ENCODE measurements at regions not wholly inside any gene's neighbourhood (a gene's known extent, or its start where the extent isn't known, plus 50 kb on each side); places are given as distances from the start of the nearest gene placed in this dataset.

GRCh38 chr14:40280652-40281051 lies 848.4 kb upstream of the FBXO33 start:
- WGBS, 2 experiments (ENCODE audit: insufficient coverage in 1 of 2, insufficient read length in 1 of 2) = 82% methylated on average over 4 of the region's 4 CpGs; no CpG with 5 or more reads in 1 of the 2 experiments
- Histone ChIP-seq H3K9me3 (ENCODE audit: control insufficient read depth, low read length) (peaks cover 11% of the 10 kb centered on the region), H3K9ac (ENCODE audit: extremely low read depth, low read length, poor library complexity, severe bottlenecking) (no peak overlapping the region), H3K4me3 (ENCODE audit: low read length) (no peak overlapping the region), H3K4me1 (ENCODE audit: control insufficient read depth, insufficient read depth, low read length) (peaks cover 10% of the 10 kb centered on the region), H3K27me3 (ENCODE audit: control insufficient read depth, insufficient read depth, low read length, poor library complexity, severe bottlenecking) (no peaks in the 10 kb centered on the region), H3K27ac (ENCODE audit: low read depth, low read length) (no peak overlapping the region), H3K36me3 (ENCODE audit: control insufficient read depth, insufficient read depth, low read length) (no peaks in the 10 kb centered on the region)
- TF ChIP-seq CTCF (conservative IDR thresholded peaks at IDR 0.05) = peak; percentile 24
- no peaks in the 10 kb centered on the region for H3K27me3 Mint-ChIP-seq (ENCODE audit: insufficient read depth)
- H3K36me3 Mint-ChIP-seq (ENCODE audit: low read depth) = peaks cover 28% of the 10 kb centered on the region
- no peaks in the 10 kb centered on the region for H3K4me1 Mint-ChIP-seq
- no peak overlapping the region for H3K4me3 Mint-ChIP-seq
- peaks cover 48% of the 10 kb centered on the region for H3K9me3 Mint-ChIP-seq
- DNase-seq = no peak
- H3K27ac Mint-ChIP-seq = no peak overlapping the region

GRCh38 chr14:40273417-40273816 lies 841.2 kb upstream of the FBXO33 start:
- Histone ChIP-seq H3K9ac (ENCODE audit: extremely low read depth, low read length, poor library complexity, severe bottlenecking) (no peak overlapping the region), H3K27ac (ENCODE audit: low read depth, low read length) (no peak overlapping the region), H3K27me3 (ENCODE audit: control insufficient read depth, insufficient read depth, low read length, poor library complexity, severe bottlenecking) (no peaks in the 10 kb centered on the region), H3K4me1 (ENCODE audit: control insufficient read depth, insufficient read depth, low read length) (no peaks in the 10 kb centered on the region), H3K4me3 (ENCODE audit: low read length) (no peak overlapping the region), H3K36me3 (ENCODE audit: control insufficient read depth, insufficient read depth, low read length) (no peaks in the 10 kb centered on the region), H3K9me3 (ENCODE audit: control insufficient read depth, low read length) (peaks cover 11% of the 10 kb centered on the region)
- no peak overlapping the region for H3K4me3 Mint-ChIP-seq
- H3K27ac Mint-ChIP-seq = no peak overlapping the region
- peaks cover 49% of the 10 kb centered on the region for H3K9me3 Mint-ChIP-seq
- H3K4me1 Mint-ChIP-seq = no peaks in the 10 kb centered on the region
- 98% methylated on average over 3 of the region's 4 CpGs; no CpG with 5 or more reads in 1 of the 2 experiments for WGBS, 2 experiments (ENCODE audit: insufficient coverage in 1 of 2, insufficient read length in 1 of 2)
- TF ChIP-seq CTCF (conservative IDR thresholded peaks at IDR 0.05) = no peak
- H3K36me3 Mint-ChIP-seq (ENCODE audit: low read depth) = peaks cover 7% of the 10 kb centered on the region
- no peak for DNase-seq
- H3K27me3 Mint-ChIP-seq (ENCODE audit: insufficient read depth) = no peaks in the 10 kb centered on the region

- Mint-ChIP-seq H3K9me3 (peaks cover 30% of the 10 kb centered on the region), H3K27ac (no peak overlapping the region)
- WGBS, 2 experiments (ENCODE audit: insufficient coverage in 1 of 2, insufficient read length in 1 of 2) = no CpG with 5 or more reads among the region's 1 CpG
Measured at GRCh38 chr14:40271480-40271879, 839.2 kb upstream of the FBXO33 start.

More at GRCh38 chr14:40271480-40271879, 839.2 kb upstream of the FBXO33 start:
- no peaks in the 10 kb centered on the region for H3K27me3 Mint-ChIP-seq (ENCODE audit: insufficient read depth)
- Histone ChIP-seq H3K9ac (ENCODE audit: extremely low read depth, low read length, poor library complexity, severe bottlenecking) (no peak overlapping the region), H3K27me3 (ENCODE audit: control insufficient read depth, insufficient read depth, low read length, poor library complexity, severe bottlenecking) (no peaks in the 10 kb centered on the region), H3K4me1 (ENCODE audit: control insufficient read depth, insufficient read depth, low read length) (no peaks in the 10 kb centered on the region), H3K4me3 (ENCODE audit: low read length) (no peak overlapping the region), H3K27ac (ENCODE audit: low read depth, low read length) (no peak overlapping the region), H3K36me3 (ENCODE audit: control insufficient read depth, insufficient read depth, low read length) (no peaks in the 10 kb centered on the region), H3K9me3 (ENCODE audit: control insufficient read depth, low read length) (peaks cover under 1% of the 10 kb centered on the region)
- no peaks in the 10 kb centered on the region for H3K4me1 Mint-ChIP-seq
- no peak for TF ChIP-seq CTCF (conservative IDR thresholded peaks at IDR 0.05)
- no peak overlapping the region for H3K4me3 Mint-ChIP-seq
- H3K36me3 Mint-ChIP-seq (ENCODE audit: low read depth) = peaks cover 3% of the 10 kb centered on the region
- DNase-seq = no peak
